ENCODE measurements at regions not wholly inside any gene's neighbourhood (a gene's known extent, or its start where the extent isn't known, plus 50 kb on each side); places are given as distances from the start of the nearest gene placed in this dataset.

DNA sequence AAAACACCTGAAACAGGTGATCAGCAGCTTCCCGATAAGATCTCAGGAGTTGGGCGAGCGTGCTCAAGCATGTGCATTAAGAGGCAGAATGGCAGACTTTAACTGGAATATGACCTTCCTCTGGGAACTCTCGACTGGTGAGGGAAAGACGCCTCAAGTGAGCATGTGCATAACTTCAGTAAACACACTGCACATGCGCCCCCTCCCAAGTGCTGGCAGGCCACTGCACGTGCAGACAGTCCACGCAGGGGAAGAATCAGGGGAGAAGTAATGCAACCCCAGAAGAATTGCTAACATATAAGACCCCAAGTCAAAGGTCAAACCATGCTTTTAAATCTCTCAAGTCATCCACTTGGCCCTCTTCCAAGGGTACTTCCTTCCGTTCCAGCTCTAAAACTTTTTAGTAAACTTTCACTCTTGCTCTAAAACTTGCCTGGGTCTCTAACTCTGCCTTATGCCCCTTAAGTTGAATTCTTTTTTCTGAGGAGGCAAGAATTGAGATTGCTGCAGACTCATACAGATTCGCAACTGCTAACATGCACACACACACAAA, 541.0 kb downstream of the TNS3 start:
- DNase-seq = no peak

DNA sequence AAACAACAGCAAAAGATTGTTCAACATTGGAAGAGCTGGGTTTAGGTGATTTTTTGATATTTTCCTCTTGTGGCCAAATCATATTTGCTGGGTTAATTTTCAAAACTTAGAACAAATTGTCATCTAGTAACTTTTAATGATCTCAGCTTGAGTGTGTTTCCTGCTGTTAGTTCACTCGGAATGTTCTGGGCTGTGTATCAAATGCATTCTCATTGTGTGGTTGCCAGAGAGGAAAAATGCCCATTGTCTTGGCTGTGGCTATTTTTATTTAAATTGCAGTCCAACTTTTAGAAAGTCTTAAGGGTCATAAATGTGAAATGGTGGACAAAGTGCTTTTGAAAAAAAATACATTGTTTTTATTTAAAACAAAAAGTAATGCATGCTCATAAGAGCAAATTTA, 542.0 kb downstream of the TNS3 start:
- no peak for DNase-seq

GRCh38 chr7:47039089-47039648, 542.7 kb downstream of the TNS3 start:
- DNase-seq = no peak

DNA sequence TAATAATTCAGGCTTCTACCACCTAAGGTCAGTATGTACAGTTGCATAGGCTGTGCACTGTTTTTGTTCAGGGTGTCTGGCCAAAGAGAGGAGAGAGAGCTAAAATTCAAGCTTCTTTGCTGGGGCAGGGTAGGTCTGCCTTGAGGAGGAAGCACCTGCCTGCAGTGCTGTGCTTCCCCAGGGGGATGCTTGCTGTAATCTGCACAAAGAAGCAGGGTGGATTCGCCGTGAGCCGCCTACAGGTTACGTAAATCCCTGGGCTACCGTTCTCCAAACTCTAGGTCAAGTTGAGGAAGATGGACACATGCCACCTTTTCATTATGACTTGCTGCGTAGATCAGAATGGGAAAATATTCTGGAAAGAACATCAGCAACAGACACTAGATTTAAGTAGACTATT, 543.3 kb downstream of the TNS3 start:
- no peak for DNase-seq

DNA sequence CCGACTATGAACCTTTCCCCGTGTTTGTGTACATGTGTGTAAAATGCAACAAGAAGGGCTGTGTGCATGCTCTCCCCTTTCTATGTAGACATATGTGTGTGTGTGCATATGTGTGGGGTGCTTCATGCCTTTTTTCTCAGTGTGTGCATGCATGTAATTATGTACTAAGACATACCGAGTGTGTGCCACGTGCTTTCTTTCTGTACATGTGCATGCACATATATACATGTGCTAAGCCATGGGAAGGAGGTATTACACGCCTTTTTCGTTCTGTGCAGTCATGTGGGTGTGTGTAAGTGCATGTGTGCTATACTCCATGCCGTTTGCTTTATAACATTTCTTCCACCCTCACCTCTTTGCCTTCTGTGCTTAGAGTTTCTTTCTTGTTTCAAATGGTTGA, 544.3 kb downstream of the TNS3 start:
- no peak for DNase-seq

DNA sequence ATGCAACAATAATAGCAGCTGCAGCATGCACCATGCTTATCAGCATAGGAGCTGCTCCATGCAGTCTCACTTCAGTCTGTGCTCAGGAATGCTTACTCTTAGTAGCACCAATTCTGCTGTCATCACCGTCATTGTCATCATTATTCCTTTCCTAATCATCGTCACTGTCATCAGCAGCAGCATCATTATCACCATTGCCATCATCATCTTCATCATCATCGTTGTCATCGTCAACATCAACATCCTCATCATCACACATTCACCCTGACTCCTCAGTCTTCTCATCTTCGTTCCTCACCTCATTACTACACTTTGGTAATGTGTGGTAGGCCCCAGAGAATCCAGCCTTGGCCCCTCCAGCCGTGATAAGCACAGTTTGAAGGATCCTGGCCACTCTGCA, 545.0 kb downstream of the TNS3 start:
- DNase-seq = no peak

DNA sequence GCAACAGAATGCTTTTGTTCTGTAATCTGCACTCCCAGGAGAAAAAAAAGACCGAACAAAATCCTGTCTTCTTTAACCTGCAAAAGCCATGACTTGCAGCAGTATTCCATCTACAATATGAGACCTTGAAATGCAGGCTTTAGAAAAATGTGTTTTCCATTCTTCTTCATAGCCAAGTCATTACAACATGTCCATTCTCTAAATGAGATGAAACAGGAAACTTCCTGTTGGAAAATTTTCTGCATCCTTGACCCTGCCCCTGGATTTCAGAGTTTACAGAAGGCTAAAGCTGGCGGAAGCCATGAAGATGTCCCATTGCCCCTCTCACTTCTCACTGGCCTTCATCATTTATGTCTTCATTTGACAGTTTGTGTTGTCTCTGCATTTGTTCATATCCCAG, 546.4 kb downstream of the TNS3 start:
- DNase-seq = no peak

DNA sequence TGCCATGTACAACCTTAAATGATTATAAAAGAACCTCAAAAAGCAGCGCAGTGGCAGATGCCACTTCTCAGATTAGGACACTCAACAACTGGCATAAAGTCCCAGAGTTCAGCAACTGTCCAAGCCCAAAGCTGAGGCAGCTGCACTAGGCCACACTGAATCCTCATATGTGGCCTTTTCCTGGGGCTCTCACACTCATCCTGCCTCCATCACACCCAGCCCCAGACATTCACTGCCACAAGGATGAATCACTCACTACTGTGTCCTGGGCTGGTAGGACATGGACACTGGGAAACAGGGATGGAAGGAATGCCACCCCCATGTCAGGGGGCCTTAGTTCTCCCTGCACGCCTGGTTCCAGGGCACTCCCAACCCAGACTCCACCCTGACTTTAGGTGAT, 547.7 kb downstream of the TNS3 start:
- DNase-seq = peak; percentile 2

DNA sequence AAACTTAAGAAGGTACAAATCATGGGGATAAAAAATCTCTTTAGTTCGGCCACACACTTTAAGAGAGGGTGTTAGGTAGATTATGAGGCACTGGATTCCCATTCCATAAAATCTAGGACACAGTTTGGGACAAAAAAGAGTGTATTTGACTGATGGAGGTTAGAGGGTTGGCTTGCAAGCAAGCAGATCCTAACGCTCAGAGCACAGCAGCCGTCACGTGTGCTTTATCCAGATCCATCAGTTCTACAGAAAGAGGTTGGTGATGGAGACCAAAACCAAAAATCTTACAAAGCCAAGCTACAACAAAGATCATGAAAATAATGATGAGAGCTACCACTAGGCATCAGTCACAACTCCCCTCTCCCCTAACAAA, 549.4 kb downstream of the TNS3 start:
- no peak for DNase-seq

DNA sequence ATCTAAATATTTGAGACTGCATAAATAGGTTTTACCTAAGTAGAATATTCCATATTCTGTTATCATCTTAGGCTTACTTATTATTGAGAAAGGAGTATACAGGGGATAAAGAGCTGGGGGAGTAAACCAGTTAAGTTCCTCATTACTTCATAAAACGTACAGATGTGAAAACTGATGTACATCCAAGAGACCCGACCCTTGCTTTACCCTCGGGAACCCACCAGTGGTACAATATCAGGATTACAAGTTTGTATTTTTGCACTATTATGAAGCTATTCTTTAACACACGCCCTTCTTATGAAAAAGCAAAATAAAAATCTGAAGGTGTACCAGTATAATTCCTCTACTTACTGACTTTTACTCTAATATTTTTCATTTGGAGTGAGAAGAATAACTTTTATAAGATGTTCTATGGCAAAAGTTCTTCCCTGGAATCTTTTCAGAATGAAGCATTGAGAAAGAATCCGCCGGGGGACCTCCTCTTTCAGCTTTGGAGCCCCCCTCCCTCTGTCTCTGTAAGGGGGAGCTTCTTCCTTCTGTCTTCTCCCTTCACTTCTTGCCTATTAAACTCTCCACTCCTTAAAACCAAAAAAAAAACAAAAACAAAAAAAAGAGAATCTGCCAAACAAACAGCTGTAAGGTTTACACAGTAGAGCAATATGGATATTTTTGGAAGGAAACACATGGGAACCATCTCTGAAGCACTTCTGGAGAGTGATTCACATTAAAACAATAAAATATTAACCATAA, 550.0 kb downstream of the TNS3 start:
- no peak for DNase-seq

GRCh38 chr7:47028284-47028683, 553.6 kb downstream of the TNS3 start:
- DNase-seq = no peak

DNA sequence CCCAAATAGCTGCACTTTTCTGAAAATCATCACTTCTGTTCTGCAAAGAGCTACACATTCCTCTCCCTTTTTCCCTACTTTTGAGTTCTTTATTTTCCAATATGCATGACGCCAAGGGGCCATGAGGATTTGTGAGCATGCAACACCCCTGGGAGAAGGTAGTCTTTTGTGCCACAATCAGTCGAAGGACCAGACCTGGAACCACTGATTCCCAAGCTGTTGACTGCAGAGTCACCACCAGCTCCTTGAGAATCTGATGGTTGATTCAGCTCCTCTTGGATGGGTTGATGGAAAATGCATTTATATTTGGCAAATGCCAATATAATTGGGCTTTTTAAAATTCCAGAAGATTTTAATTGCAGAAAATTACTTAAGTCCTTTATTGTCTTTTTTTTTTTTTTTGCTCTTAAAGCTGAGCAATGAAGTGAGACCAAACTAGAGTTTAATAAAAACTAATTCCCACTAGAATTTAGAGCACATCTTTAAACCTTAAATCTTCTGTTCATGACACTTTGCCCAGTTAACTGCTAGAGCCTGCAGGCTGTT, 554.1 kb downstream of the TNS3 start:
- DNase-seq = no peak

- DNase-seq = no peak
These were observed 555.0 kb downstream of the TNS3 start for GRCh38 chr7:47026780-47027361.

DNA sequence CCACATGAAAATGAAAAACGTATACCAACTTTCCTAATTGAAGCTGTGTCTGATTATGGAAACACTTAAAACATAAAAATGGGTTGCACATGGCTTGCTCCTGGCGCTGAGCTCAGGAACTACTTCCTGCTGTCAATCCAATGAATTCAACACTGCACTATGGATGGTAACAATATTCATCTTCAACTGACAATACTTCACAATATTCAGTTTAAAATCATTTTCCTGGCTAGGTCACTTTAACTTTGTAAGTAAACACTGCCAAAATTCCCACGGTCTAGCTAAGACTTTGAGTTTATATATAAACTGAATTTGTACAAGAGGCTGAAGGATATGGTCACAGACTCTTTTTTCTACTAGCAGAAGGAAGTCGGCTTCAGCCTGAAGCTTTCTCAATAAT, 556.9 kb downstream of the TNS3 start:
- no peak for DNase-seq

- no peak for DNase-seq
These were observed 573.5 kb downstream of the TNS3 start for GRCh38 chr7:47008461-47008860.

DNA sequence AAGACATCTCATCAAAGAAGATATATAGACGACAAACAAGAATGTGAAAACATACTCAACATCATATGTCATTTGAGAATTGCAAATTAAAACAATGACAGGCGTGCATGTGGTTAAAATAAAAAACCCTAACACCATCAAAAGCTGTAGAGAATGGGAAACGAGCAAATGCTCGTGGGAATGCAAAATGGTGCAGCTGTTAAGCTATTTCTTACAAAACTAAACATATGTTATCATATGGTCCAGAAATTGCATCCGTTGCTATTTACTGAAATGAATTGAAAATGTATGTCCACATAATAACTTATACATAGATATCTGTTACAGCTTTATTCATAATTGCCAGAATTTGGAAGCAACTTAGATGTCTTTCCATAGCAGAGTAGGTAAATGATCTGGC, 574.4 kb downstream of the TNS3 start:
- DNase-seq = no peak

DNA sequence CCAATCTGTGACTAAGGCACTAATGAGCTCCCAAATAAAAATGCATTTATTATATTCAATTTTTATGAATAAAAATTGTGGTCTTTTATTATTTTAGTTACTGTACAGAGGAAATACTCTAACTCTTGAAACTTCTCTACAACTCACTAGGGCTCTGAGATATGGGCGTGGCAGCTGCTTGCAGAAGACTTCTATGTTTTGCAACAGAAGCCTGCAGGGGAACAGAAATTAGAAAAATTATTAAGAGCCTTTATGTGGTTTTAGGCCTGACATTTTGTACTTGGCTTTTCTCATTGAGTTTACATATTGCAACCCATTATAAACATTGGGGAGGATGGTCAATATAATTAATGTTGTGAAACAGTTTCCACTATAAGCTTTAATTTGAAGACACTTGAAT, 581.4 kb downstream of the TNS3 start:
- DNase-seq = no peak

DNA sequence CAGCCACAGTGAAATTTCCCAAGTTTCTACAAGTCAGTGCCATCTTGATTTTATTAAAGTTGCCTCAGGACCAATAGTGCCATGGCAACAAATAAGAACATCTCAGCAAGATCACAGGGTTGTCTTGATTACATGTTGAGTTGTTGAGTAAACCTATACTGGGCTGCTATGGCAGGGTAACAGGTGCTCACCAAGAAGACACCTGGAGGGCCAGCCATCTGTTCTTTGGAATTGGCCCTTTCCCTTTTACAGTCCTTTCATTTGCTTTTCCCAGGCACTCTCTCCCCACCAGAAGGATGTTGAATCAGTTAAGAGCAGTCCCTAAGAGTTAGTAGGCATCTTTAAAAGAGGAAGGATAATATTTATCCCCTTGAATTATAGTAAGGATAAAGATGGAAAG, 582.0 kb downstream of the TNS3 start:
- peak; percentile 29 for DNase-seq

DNA sequence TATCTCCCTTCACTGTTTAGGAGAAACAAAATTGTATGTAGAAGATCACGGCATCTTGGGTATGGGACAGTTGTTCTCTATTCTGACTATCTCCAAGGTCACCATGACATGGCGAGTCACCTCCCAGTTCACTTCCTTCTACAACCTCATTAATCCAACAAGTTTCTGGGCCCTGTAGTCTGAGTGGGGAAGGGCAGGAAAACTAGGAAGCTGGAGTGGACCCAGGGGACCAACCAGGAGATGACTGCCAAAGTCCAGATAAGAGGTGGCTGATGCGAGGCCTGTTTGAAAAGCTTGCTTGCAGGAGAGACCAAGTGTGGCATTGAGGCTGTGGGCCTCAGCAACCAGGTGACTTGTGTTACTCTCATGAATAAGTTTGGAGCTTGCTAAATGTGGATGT, 584.9 kb downstream of the TNS3 start:
- no peak for DNase-seq

DNA sequence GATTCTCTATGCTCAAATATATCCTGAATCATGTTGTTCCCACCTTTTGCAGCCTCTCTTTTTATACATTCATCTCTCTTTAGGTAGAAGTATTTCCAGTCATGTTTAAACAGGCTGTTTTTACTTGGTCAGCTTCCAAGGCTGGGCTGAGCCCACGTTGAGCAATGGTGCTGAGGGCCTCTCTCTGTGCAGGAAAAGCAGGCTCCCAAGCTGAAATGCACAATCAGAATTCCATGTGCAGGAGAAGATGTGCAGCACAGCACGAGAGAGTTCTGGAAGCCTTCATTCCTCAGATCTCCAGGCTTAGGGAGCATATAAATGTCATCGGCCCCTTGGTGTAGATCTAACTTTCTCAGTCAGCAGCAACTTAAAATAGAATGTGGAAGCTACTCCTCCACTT, 588.5 kb downstream of the TNS3 start:
- DNase-seq = no peak

DNA sequence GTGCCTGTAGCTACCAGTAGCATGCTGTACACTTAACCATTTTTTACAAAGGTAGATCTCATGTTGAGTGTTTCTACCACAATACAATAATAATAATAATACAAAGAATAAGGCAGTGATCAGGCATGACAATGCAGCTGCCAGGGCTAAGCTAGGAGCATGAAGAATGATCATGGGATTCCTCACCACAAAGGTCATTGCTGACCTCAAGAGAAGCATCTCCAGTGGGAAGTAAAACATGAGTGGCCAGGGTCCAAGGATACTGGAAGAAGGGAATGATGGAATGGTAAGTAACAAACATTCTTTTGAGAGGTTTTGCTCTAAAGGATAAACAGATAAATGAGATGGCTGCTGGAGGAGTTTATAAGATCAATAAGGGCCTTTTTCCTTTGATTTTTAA, 591.1 kb downstream of the TNS3 start:
- no peak for DNase-seq

DNA sequence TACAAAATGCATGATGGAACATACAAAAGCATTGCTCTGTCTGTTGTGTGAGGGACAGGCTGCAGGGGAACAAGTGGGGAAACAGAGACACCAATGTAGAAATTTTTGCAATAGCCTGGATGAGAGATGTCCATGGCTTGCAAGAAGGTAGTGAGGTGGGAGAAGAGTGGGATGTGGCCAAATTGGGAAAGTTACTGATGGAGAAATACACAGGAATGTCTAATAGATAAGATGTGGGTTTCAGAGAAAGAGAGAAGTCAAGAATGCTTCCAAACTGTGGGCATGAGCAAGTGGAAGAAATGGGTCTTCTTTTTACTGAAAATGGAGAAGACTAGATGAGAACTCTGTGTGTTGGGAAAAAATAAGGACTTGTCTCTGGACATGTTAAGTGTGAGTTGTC, 592.7 kb downstream of the TNS3 start:
- no peak for DNase-seq

DNA sequence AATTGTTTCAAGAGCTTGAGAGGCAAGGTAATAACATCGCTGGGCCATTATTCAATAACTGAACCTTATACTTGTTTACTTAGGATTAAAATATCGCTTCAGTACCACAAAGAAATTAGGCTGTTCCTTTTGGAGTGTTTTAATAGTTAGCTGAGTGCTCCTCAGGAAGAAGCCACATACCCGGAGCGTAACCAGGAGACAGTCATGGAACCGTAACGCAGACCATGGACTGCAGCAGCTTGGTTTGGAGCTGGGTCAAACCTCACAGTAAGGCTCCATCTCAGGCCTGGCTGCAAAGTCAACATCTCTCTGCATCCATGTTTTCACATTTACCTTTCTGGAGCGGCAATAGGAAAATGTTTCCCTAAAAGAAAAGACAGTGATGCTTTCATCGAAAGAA, 599.0 kb downstream of the TNS3 start:
- DNase-seq = no peak

DNA sequence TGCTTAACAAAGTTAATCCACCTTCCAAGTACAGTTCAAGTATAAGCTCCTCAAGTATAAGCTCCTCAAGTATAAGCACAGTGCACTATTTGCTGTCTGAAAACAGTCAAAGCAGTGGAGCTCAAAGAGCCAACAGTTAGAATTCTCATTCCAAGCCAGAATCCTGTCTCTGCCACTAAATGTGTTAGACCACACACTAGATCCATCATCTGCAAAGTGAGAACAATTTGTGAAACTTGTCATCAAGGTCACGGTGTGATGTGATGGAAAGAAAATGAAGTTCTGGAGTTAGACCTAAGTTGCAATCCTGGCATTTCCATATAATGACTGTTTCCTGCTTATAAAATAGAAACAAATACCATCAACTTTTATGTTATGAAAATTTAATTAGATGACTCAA, 602.5 kb downstream of the TNS3 start:
- DNase-seq = no peak
